Endothelial cell (in vitro differentiated cells): ENCODE measurements at regions not wholly inside any gene's neighbourhood (a gene's known extent, or its start where the extent isn't known, plus 50 kb on each side); places are given as distances from the start of the nearest gene placed in this dataset.

ENCODE experiments used
- DNase-seq: peaks from one replicate; pipeline ENCODE4 v3.0.0; 2021; ENCODE audit warnings: low spot score
- H3K27ac Mint-ChIP-seq: one replicate; pipeline ENCODE4 v1.8.0; 2021; ENCODE audit warnings: mixed read lengths, inconsistent platforms; ENCODE audit not compliant: unreplicated experiment
- H3K27me3 Mint-ChIP-seq: one replicate; pipeline ENCODE4 v1.8.0; 2021; ENCODE audit warnings: mild to moderate bottlenecking, moderate library complexity, mixed read lengths, inconsistent platforms; ENCODE audit not compliant: unreplicated experiment
- H3K36me3 Mint-ChIP-seq: one replicate; pipeline ENCODE4 v1.8.0; 2021; ENCODE audit warnings: mild to moderate bottlenecking, low read depth, mixed read lengths, inconsistent platforms; ENCODE audit not compliant: unreplicated experiment
- H3K4me1 Mint-ChIP-seq: one replicate; pipeline ENCODE4 v1.8.0; 2021; ENCODE audit warnings: mild to moderate bottlenecking, mixed read lengths, inconsistent platforms; ENCODE audit not compliant: unreplicated experiment
- H3K4me3 Mint-ChIP-seq: one replicate; pipeline ENCODE4 v1.8.0; 2021; ENCODE audit warnings: mild to moderate bottlenecking, mixed read lengths, inconsistent platforms; ENCODE audit not compliant: unreplicated experiment
- H3K9me3 Mint-ChIP-seq: one replicate; pipeline ENCODE4 v1.8.0; 2021; ENCODE audit warnings: mixed read lengths, inconsistent platforms; ENCODE audit not compliant: unreplicated experiment
- TF ChIP-seq, protein P1 (sequence below): fragments of 200-600 bp; sonication (generic); IDR thresholded peaks from one replicate; pipeline ENCODE4 v1.5.0; 2021; ENCODE audit warnings: antibody characterized with exemption; ENCODE audit not compliant: unreplicated experiment

DNA sequence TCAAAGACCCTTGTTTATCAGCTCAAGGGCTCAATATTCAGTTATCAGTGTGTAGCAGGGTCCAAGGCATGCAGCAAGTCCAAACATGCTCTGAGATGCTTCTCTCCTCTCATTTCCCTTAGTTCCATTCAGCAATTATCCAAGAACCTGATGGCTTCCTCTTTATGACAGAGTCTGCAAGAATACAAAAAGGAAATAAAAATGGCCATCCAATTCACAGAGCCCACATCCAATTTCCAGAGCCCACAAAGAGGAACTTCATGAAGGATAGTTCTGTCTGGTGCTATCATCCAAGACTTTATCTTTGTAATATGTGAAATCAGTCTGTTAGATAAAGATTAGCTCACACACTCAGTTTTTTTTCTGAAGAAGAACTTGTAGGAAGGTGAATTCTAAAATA is 217.2 kb downstream of the LACC1 start:
- TF ChIP-seq, protein P1, sequence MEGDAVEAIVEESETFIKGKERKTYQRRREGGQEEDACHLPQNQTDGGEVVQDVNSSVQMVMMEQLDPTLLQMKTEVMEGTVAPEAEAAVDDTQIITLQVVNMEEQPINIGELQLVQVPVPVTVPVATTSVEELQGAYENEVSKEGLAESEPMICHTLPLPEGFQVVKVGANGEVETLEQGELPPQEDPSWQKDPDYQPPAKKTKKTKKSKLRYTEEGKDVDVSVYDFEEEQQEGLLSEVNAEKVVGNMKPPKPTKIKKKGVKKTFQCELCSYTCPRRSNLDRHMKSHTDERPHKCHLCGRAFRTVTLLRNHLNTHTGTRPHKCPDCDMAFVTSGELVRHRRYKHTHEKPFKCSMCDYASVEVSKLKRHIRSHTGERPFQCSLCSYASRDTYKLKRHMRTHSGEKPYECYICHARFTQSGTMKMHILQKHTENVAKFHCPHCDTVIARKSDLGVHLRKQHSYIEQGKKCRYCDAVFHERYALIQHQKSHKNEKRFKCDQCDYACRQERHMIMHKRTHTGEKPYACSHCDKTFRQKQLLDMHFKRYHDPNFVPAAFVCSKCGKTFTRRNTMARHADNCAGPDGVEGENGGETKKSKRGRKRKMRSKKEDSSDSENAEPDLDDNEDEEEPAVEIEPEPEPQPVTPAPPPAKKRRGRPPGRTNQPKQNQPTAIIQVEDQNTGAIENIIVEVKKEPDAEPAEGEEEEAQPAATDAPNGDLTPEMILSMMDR, result no peak
- no peaks in the 10 kb centered on the region for H3K9me3 Mint-ChIP-seq
- no peaks in the 10 kb centered on the region for H3K36me3 Mint-ChIP-seq
- no peak for DNase-seq
- no peak overlapping the region for H3K4me3 Mint-ChIP-seq
- H3K27me3 Mint-ChIP-seq, result no peaks in the 10 kb centered on the region
- H3K4me1 Mint-ChIP-seq, result peaks cover 4% of the 10 kb centered on the region
- H3K27ac Mint-ChIP-seq, result no peak overlapping the region

GRCh38 chr13:44098559-44098958 is 218.9 kb downstream of the LACC1 start:
- Mint-ChIP-seq H3K27me3 (no peaks in the 10 kb centered on the region), H3K36me3 (no peaks in the 10 kb centered on the region), H3K9me3 (no peaks in the 10 kb centered on the region), H3K4me1 (peaks cover 4% of the 10 kb centered on the region), H3K27ac (no peak overlapping the region), H3K4me3 (no peak overlapping the region)
- no peak for DNase-seq
- TF ChIP-seq, protein P1, result no peak

DNA sequence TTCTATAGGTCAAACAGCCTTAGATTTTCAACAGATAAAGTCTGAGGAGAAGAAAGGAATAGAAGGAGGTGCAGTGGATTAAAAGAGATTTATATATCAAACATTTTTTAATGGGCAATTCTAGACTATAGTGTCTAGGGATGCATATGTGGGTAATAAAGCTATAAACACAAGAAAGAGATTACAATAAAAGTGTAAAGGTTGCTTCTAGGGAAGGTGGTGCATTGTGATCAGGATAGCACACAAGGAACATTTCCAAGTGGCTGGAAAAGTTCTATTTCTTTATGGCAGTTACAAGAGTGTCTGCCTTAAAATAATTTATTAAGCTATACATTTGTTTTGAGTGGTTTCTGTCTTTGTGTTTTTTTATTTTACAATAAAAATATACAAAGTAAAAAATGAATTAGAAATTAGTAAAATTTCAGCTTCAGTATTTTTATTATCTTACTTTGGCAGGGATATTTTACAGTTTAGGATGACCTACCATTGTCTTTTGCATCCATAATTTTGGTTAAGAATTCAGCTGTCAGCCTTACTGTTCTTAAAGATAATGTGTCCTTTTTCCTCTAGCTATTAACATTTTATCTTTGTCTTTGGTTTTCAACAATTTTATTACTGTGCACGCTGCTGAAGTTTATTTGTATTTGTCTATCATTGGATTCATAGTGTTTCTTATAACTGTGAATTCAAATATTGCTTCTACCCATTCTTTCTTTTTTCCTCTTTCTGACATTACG is 221.8 kb downstream of the LACC1 start:
- DNase-seq, result no peak
- Mint-ChIP-seq H3K4me1 (peaks cover 4% of the 10 kb centered on the region), H3K27ac (no peak overlapping the region), H3K36me3 (no peaks in the 10 kb centered on the region), H3K4me3 (no peak overlapping the region), H3K9me3 (no peaks in the 10 kb centered on the region), H3K27me3 (no peaks in the 10 kb centered on the region)
- TF ChIP-seq, protein P1, result no peak

GRCh38 chr13:44103429-44104196 is 223.9 kb downstream of the LACC1 start:
- H3K36me3 Mint-ChIP-seq, result no peaks in the 10 kb centered on the region
- H3K4me1 Mint-ChIP-seq, result no peaks in the 10 kb centered on the region
- TF ChIP-seq, protein P1, result no peak
- H3K9me3 Mint-ChIP-seq, result no peaks in the 10 kb centered on the region
- H3K27me3 Mint-ChIP-seq, result no peaks in the 10 kb centered on the region
- no peak overlapping the region for H3K27ac Mint-ChIP-seq
- DNase-seq, result no peak
- no peak overlapping the region for H3K4me3 Mint-ChIP-seq

GRCh38 chr13:44104197-44104490 is 224.4 kb downstream of the LACC1 start:
- TF ChIP-seq, protein P1, result no peak
- H3K36me3 Mint-ChIP-seq, result no peaks in the 10 kb centered on the region
- no peaks in the 10 kb centered on the region for H3K4me1 Mint-ChIP-seq
- no peak for DNase-seq
- H3K4me3 Mint-ChIP-seq, result no peak overlapping the region
- no peaks in the 10 kb centered on the region for H3K9me3 Mint-ChIP-seq
- H3K27ac Mint-ChIP-seq, result no peak overlapping the region
- H3K27me3 Mint-ChIP-seq, result no peaks in the 10 kb centered on the region
